NB4 (cell line): ENCODE measurements at regions not wholly inside any gene's neighbourhood (a gene's known extent, or its start where the extent isn't known, plus 50 kb on each side); places are given as distances from the start of the nearest gene placed in this dataset.
"Not testable (repeated sequence)": the region's sequence is repeated elsewhere in the genome, so short reads cannot be mapped to it uniquely, and the experiment has no call there.

Experiments
- DNase-seq: peaks from one replicate; pipeline ENCODE4 v3.0.0; 2010; ENCODE audit warnings: low read depth
- H3K4me3 ChIP-seq: one replicate; pipeline ENCODE4 v1.5.1; 2011; ENCODE audit warnings: mild to moderate bottlenecking, low read depth, low read length, moderate library complexity
- CTCF ChIP-seq: IDR thresholded peaks from one replicate; pipeline ENCODE4 v1.5.1; 2012; ENCODE audit warnings: low read depth, low read length
- MYC ChIP-seq: IDR thresholded peaks from 2 replicates; pipeline ENCODE4 v1.6.1; 2011; ENCODE audit warnings: low read depth, low read length
- POLR2A ChIP-seq: IDR thresholded peaks from 2 replicates; pipeline ENCODE4 v1.6.1; 2011; ENCODE audit warnings: mild to moderate bottlenecking; ENCODE audit not compliant: insufficient read length; ENCODE audit errors: extremely low read depth
- TF ChIP-seq, protein P1 (sequence below): IDR thresholded peaks from 2 replicates; pipeline ENCODE4 v1.6.1; 2011; ENCODE audit warnings: low read depth, low read length

DNA sequence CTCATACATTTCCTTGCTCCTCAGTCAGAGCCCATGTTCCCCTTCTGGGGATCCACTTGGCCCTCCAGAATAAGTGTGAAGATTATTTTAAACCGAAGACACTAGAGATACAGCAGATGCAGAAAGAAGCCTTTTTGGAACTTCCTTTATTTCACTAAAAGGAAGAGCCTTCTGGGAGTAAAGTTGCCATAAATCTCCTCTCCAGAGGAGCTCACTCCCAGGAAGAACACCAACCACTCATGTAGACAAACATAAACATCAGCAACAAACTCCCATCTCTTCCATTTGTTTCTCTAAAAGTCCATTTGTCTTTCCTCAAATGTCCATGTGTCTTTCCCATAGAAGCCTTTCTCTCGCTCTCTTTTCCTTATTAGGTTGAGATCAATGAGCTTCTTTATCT, 62.4 kb upstream of the MSH6 start:
- no peak for DNase-seq
- H3K4me3 ChIP-seq: no peak overlapping the region
- TF ChIP-seq MYC (no peak), POLR2A (no peak), CTCF (no peak)
- TF ChIP-seq, protein P1, sequence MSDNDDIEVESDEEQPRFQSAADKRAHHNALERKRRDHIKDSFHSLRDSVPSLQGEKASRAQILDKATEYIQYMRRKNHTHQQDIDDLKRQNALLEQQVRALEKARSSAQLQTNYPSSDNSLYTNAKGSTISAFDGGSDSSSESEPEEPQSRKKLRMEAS: no peak

- TF ChIP-seq, protein P1: no peak
- peak; percentile 55 for DNase-seq
- no peak overlapping the region for H3K4me3 ChIP-seq
Measured at GRCh38 chr2:47720036-47720435, 62.9 kb upstream of the MSH6 start.

DNA sequence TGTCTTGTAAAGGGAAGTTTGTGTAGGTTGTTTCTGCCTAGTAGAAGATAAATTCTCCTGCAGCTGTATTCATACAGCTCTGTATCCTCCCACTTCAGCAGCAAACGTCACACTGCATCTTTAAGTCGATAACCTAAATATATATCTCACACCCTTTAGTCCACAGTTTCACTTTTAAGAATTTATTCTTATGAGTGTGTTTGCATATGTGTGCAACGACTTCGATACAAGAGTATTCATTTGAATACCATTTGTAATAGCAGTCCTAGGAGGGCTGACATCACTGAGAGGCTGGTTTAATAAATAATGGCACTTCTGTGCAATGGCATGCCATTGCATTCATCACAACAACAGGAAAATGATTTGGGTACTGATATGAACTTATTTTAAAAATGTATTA, 63.8 kb upstream of the MSH6 start:
- no peak for TF ChIP-seq POLR2A
- TF ChIP-seq MYC: no peak
- TF ChIP-seq, protein P1: no peak
- TF ChIP-seq CTCF: no peak
- H3K4me3 ChIP-seq: no peak overlapping the region
- no peak for DNase-seq

DNA sequence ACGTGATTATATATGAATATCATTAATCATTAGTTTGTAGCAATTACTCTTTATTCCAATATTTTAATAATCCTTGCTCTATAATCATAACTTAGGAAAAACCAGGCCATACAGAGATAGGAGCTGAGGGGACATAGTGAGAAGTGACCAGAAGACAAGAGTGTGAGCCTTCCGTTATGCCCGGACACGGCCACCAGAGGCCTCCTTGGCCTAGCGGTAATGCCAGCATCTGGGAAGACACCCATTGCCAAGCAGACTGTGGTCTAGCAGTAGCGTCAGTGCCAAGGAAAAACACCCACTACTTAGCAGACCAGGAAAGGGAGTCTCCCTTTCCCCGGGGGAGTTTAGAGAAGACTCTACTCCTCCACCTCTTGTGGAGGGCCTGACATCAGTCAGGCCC, 66.6 kb upstream of the MSH6 start:
- H3K4me3 ChIP-seq, DNase-seq: not testable (repeated sequence)

DNA sequence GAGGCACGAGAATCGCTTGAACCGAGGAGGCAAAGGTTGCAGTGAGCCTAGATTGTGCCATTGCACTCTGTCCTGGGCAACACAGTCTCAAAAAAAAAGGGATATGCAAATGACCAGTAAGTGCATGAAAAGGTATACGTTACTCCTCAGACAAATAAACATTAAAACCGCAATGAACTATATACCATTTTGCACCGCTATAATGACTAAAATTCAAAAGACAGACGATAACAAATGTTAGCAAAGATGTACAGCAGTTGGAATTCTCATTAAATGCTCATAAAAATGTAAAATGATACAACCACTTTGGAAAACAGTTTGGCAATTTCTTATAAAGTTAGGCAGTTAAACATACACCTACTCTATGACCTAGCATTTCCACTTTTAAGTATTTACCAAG, 67.4 kb upstream of the MSH6 start:
- no peak overlapping the region for H3K4me3 ChIP-seq
- no peak for DNase-seq
- TF ChIP-seq POLR2A (no peak), MYC (no peak), CTCF (no peak)
- TF ChIP-seq, protein P1: no peak

GRCh38 chr2:47708801-47709499, 74.0 kb upstream of the MSH6 start:
- no peak for DNase-seq
- TF ChIP-seq MYC (no peak), POLR2A (no peak), CTCF (no peak)
- TF ChIP-seq, protein P1: no peak
- H3K4me3 ChIP-seq: no peak overlapping the region

- DNase-seq: no peak
- TF ChIP-seq, protein P1: no peak
- no peak for TF ChIP-seq MYC
- TF ChIP-seq POLR2A: no peak
- no peak for TF ChIP-seq CTCF
- no peak overlapping the region for H3K4me3 ChIP-seq
Measured at GRCh38 chr2:47704287-47704686, 78.7 kb upstream of the MSH6 start.
